G401 (cell line): ENCODE measurements at regions not wholly inside any gene's neighbourhood (a gene's known extent, or its start where the extent isn't known, plus 50 kb on each side); places are given as distances from the start of the nearest gene placed in this dataset.

Experiments
- DNase-seq: peaks from one replicate; pipeline ENCODE4 v3.0.0-alpha.2; 2015; ENCODE audit warnings: low spot score
- in situ Hi-C: cut with HindIII; loops from 2 replicates; pipeline ENCODE4 v1.10.0; 2016; ENCODE audit warnings: low sequenced_read_pairs, mixed read lengths

DNA sequence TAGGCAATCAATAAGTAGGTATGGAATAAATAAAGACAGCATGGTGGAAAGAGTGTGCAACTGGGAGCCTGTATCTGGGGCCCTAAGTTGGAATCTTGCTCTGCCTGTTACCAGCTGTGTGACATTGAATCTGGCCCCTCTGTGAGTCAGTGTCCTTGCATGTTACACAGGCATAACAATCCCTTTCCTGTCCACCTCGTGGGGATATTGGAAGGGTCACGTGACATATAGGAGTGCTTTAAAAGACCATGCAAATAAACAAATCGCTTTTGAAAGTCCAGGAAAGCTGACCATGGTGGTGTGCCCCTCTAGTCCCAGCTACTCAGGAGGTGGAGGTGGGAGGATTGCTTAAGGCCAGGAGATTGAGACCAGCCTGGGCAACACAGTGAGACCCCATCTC lies 51.1 kb upstream of the VRK1 start:
- no peak for DNase-seq
- in situ Hi-C loops, result no loop called here

DNA sequence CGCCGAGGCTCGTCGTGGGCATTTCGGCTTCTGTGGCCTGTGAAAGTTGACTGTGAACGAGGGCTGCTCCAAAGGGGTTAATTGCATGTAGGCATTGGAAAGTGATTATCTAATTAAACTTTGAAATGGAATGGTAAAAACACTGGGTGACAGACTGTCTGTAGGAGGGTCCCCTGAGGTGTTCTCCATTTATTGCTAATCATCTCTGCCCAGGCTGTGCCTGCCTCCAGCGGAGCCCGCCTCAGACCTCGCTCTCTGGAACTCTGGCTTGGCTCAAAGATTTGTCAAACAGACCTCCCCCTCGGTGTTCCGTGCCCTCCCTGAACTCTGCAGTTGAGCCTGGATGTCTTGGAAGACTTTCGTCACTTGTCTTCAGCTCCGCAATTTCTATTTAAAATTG lies 50.2 kb upstream of the VRK1 start:
- in situ Hi-C loops, result no loop called here
- DNase-seq, result no peak
